Endothelial cell of umbilical vein (primary cell): ENCODE measurements at regions not wholly inside any gene's neighbourhood (a gene's known extent, or its start where the extent isn't known, plus 50 kb on each side); places are given as distances from the start of the nearest gene placed in this dataset.
"Not testable (repeated sequence)": the region's sequence is repeated elsewhere in the genome, so short reads cannot be mapped to it uniquely, and the experiment has no call there.

Experiments used
- CTCF ChIP-seq, 2 donors: IDR thresholded peaks; 1 replicate in 1 of 2; 2 replicates in 1 of 2; pipeline ENCODE4 v1.5.1; 2011; ENCODE audit warnings: low read length in 2 of 2, mild to moderate bottlenecking in 2 of 2, moderate library complexity in 2 of 2, control low read depth in 1 of 2, inconsistent platforms in 1 of 2, low read depth in 1 of 2; ENCODE audit not compliant: insufficient read depth in 1 of 2; ENCODE audit errors: extremely low read depth in 1 of 2
- EZH2 ChIP-seq: IDR thresholded peaks from 2 replicates; pipeline ENCODE4 v1.6.1; 2012; ENCODE audit warnings: borderline replicate concordance, low read depth, mild to moderate bottlenecking, moderate library complexity, low read length, inconsistent platforms; ENCODE audit not compliant: severe bottlenecking
- MAX ChIP-seq: IDR thresholded peaks from 2 replicates; pipeline ENCODE4 v1.6.1; 2011; ENCODE audit not compliant: insufficient read depth, insufficient read length
- POLR2A ChIP-seq: IDR thresholded peaks from 2 replicates; pipeline ENCODE4 v1.6.1; 2012; ENCODE audit warnings: low read depth, mild to moderate bottlenecking, control low read depth, low read length
- POLR2AphosphoS5 ChIP-seq: IDR thresholded peaks from 2 replicates; pipeline ENCODE4 v1.6.1; 2012; ENCODE audit warnings: low read depth, mild to moderate bottlenecking, control low read depth, low read length, moderate library complexity; ENCODE audit not compliant: insufficient read depth

- not testable (repeated sequence) for TF ChIP-seq POLR2AphosphoS5; CTCF (IDR thresholded peaks at IDR 0.05; ENCODE audit: extremely low read depth in 1 of 2, insufficient read depth in 1 of 2, low read depth in 1 of 2, low read length in 2 of 2); MAX; EZH2; POLR2A
Observed at GRCh38 chr4:49226216-49226866, 240.3 kb downstream of the CWH43 start.
